Progenitor cell of endocrine pancreas (in vitro differentiated cells): ENCODE measurements at regions not wholly inside any gene's neighbourhood (a gene's known extent, or its start where the extent isn't known, plus 50 kb on each side); places are given as distances from the start of the nearest gene placed in this dataset.

Experiments used
- DNase-seq: peaks from one replicate; pipeline ENCODE4 v3.0.0; 2021; ENCODE audit warnings: low spot score; ENCODE audit not compliant: unreplicated experiment
- H3K27ac Mint-ChIP-seq: 2 replicates; pipeline ENCODE4 v1.8.0; 2021; ENCODE audit warnings: mild to moderate bottlenecking, moderate library complexity, mixed read lengths
- H3K27me3 Mint-ChIP-seq: 2 replicates; pipeline ENCODE4 v1.8.0; 2021; ENCODE audit warnings: mixed read lengths
- H3K36me3 Mint-ChIP-seq: 2 replicates; pipeline ENCODE4 v1.8.0; 2022; ENCODE audit warnings: mixed read lengths; ENCODE audit not compliant: insufficient read depth
- H3K4me1 Mint-ChIP-seq: 2 replicates; pipeline ENCODE4 v1.8.0; 2021; ENCODE audit warnings: low read depth, mixed read lengths
- H3K4me3 Mint-ChIP-seq: 2 replicates; pipeline ENCODE4 v1.8.0; 2021; ENCODE audit warnings: low read depth, mild to moderate bottlenecking, moderate library complexity, mixed read lengths
- H3K9me3 Mint-ChIP-seq: 2 replicates; pipeline ENCODE4 v1.8.0; 2021; ENCODE audit warnings: low read depth, mixed read lengths
- TF ChIP-seq, protein P1 (sequence below): fragments of 200-600 bp; sonication (generic); IDR thresholded peaks from one replicate; pipeline ENCODE4 v1.5.0; 2021; ENCODE audit warnings: antibody characterized with exemption, mild to moderate bottlenecking; ENCODE audit not compliant: unreplicated experiment

DNA sequence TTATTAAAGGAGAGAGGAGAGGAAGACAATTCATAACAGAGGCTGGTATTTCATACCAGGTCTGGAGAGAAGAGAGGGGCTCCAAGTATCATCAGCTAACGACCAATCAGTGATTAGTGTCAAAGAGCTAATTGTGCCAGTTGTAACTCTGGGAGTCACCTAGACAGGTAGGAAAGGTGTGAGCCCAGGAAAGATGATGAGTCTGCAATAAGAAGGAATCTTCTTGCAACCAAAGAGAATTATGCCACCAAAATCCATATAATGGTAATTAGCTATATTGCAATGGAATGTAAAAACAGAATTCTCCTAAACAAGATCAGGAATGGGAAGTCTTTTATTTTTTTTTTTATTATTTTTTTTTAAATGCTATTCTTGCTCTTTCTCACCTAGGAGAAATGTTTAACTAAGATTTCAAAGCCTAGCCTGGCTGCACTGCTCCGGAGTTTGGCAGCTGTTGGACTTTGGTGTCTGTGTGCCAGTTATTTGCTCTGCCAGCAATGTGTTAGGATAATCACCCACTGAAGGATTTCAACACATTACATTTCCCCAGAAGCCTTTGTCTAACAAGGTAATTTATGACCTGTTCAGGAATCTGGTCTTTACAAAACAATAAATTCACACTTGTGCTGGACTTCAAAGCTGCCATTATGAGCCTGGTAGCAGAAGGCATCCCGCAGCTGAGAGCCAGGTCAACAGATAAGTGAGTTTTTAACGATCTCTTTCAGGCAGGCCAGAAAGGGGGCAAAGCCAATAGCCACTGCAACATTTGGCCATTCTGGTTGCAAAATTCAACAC, 89.4 kb downstream of the FOXB1 start:
- H3K27me3 Mint-ChIP-seq, result peaks cover 77% of the 10 kb centered on the region
- no peak overlapping the region for H3K4me3 Mint-ChIP-seq
- DNase-seq, result no peak
- H3K9me3 Mint-ChIP-seq, result peaks cover 6% of the 10 kb centered on the region
- TF ChIP-seq, protein P1, sequence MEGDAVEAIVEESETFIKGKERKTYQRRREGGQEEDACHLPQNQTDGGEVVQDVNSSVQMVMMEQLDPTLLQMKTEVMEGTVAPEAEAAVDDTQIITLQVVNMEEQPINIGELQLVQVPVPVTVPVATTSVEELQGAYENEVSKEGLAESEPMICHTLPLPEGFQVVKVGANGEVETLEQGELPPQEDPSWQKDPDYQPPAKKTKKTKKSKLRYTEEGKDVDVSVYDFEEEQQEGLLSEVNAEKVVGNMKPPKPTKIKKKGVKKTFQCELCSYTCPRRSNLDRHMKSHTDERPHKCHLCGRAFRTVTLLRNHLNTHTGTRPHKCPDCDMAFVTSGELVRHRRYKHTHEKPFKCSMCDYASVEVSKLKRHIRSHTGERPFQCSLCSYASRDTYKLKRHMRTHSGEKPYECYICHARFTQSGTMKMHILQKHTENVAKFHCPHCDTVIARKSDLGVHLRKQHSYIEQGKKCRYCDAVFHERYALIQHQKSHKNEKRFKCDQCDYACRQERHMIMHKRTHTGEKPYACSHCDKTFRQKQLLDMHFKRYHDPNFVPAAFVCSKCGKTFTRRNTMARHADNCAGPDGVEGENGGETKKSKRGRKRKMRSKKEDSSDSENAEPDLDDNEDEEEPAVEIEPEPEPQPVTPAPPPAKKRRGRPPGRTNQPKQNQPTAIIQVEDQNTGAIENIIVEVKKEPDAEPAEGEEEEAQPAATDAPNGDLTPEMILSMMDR, result no peak
- peaks cover 9% of the 10 kb centered on the region for H3K4me1 Mint-ChIP-seq
- H3K36me3 Mint-ChIP-seq, result peaks cover 2% of the 10 kb centered on the region
- no peak overlapping the region for H3K27ac Mint-ChIP-seq

DNA sequence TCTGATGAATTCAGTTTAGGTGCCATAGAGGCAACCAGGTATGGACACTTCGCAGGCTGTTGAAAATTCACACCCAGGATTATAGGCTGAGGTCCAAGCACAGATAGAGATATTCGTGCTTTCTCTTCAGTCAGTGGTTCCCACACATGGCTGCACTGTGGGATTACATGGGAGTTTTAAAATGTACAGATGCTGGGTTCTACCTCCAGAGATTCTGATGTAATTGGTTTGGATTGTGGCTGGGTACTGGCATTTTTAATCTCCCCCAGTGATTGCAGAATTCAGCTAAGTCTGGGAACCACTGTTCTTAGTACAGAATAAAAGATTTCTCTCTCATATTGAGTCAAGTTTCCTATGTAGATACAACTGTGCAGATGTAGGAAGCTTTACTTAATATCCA, 91.6 kb downstream of the FOXB1 start:
- Mint-ChIP-seq H3K27me3 (peaks cover 68% of the 10 kb centered on the region), H3K36me3 (peaks cover 2% of the 10 kb centered on the region), H3K4me3 (no peak overlapping the region), H3K4me1 (peaks cover 9% of the 10 kb centered on the region), H3K27ac (no peak overlapping the region), H3K9me3 (peaks cover 6% of the 10 kb centered on the region)
- no peak for DNase-seq
- TF ChIP-seq, protein P1, result no peak

DNA sequence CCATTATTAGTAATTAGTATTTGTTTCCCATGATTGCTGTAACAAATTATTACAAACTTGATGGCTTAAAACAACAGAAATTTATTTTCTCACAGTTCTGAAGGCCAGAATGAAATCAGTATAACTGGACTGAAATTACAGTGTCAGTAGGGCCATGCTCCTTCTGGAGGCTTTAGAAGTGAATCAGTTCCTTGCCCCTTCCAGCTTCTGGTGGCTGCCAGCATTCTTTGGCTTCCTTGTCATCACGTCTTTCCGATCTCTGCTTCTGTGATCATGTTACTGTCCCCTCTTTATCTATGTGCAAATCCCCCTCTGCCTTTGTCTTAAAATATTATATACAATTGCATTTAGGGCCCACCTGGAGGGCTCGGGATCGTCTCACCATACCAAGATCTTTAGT, 92.0 kb downstream of the FOXB1 start:
- no peak for DNase-seq
- Mint-ChIP-seq H3K4me1 (peaks cover 9% of the 10 kb centered on the region), H3K27me3 (peaks cover 64% of the 10 kb centered on the region), H3K27ac (no peak overlapping the region), H3K4me3 (no peak overlapping the region), H3K36me3 (peaks cover 2% of the 10 kb centered on the region), H3K9me3 (peaks cover 6% of the 10 kb centered on the region)
- TF ChIP-seq, protein P1, result no peak

DNA sequence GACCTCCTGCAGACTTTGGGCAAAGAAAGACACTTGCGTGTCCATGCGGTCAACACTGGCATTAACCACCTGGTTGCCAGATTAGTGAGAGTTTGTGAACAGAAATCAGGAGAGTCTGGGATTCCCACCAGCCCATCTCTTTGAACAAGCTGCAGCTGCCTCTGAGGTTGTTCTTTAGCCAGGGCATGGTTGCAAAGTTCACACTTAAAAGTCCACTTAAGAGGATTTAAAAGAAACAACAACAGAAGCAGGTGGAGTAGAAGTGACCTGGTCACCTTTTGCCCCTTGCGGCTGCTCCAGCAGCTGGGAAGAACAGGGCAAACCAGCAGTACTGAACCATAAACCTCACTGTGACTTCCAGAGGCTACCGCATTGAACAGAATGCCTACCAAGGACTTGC, 97.3 kb downstream of the FOXB1 start:
- Mint-ChIP-seq H3K27ac (no peak overlapping the region), H3K4me1 (no peaks in the 10 kb centered on the region), H3K4me3 (no peak overlapping the region), H3K36me3 (peaks cover 2% of the 10 kb centered on the region), H3K27me3 (peaks cover 31% of the 10 kb centered on the region), H3K9me3 (peaks cover 4% of the 10 kb centered on the region)
- DNase-seq, result no peak
- TF ChIP-seq, protein P1, result no peak

DNA sequence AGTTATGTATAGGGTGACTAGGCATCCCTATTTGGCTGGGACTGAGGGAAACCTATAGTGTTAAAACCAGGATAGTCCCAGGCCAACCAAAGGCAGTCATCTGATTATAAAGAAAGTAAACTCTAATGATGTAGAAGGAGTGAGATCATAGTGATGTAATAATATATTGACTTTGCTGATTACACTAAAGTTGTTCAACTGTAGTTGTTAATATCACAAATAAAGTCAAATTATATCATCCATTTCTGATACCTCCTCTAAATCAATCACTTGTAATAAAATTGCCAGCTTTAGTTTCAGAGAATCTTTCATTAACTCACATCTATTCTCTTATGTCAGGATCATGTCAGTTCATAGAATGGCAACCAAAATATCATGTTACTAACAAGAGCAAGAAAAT, 98.6 kb downstream of the FOXB1 start:
- peaks cover 30% of the 10 kb centered on the region for H3K27me3 Mint-ChIP-seq
- H3K9me3 Mint-ChIP-seq, result no peaks in the 10 kb centered on the region
- no peak for DNase-seq
- H3K4me1 Mint-ChIP-seq, result no peaks in the 10 kb centered on the region
- H3K4me3 Mint-ChIP-seq, result no peak overlapping the region
- no peaks in the 10 kb centered on the region for H3K36me3 Mint-ChIP-seq
- TF ChIP-seq, protein P1, result no peak
- H3K27ac Mint-ChIP-seq, result no peak overlapping the region
